ENCODE measurements at regions not wholly inside any gene's neighbourhood (a gene's known extent, or its start where the extent isn't known, plus 50 kb on each side); places are given as distances from the start of the nearest gene placed in this dataset.

DNA sequence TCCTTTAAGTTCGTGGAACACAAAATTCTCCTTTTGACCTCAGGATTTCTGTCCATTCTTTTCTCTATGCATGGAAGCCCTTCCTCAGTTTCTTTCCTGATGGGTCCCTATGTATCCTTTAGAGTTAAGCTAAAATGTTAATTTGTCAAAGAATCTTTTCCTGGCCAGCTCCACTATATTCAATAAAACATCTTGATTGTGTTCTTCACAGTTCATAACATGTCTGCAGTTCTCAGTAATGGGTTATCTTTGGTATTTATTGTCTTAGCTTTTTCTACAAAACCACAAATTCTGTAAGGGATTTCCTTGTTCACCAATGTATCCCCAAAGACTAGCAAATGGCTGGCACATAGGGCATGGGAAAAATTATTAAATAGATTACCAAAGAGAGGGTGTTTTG is 998.5 kb downstream of the ADGRL2 start:
- Histone ChIP-seq H3K4me1 (ENCODE audit: insufficient read depth) (no peaks in the 10 kb centered on the region), H3K36me3 (no peaks in the 10 kb centered on the region), H3K27me3 (no peaks in the 10 kb centered on the region), H3K9me3 (no peaks in the 10 kb centered on the region), H3K4me3 (no peak overlapping the region), H3K27ac (no peak overlapping the region)
- 92 to 100% (median 93%) methylated on average over 1 of the region's 1 CpG for WGBS, 3 donors
- intact Hi-C loops (cut with DNase I) = no loop called here
- DNase-seq = no peak
- no peak for TF ChIP-seq EP300 (IDR thresholded peaks at IDR 0.05)
- TF ChIP-seq, protein P1, sequence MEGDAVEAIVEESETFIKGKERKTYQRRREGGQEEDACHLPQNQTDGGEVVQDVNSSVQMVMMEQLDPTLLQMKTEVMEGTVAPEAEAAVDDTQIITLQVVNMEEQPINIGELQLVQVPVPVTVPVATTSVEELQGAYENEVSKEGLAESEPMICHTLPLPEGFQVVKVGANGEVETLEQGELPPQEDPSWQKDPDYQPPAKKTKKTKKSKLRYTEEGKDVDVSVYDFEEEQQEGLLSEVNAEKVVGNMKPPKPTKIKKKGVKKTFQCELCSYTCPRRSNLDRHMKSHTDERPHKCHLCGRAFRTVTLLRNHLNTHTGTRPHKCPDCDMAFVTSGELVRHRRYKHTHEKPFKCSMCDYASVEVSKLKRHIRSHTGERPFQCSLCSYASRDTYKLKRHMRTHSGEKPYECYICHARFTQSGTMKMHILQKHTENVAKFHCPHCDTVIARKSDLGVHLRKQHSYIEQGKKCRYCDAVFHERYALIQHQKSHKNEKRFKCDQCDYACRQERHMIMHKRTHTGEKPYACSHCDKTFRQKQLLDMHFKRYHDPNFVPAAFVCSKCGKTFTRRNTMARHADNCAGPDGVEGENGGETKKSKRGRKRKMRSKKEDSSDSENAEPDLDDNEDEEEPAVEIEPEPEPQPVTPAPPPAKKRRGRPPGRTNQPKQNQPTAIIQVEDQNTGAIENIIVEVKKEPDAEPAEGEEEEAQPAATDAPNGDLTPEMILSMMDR (IDR thresholded peaks at IDR 0.05) = no peak
- no peak for TF ChIP-seq POLR2A (IDR thresholded peaks at IDR 0.05)

DNA sequence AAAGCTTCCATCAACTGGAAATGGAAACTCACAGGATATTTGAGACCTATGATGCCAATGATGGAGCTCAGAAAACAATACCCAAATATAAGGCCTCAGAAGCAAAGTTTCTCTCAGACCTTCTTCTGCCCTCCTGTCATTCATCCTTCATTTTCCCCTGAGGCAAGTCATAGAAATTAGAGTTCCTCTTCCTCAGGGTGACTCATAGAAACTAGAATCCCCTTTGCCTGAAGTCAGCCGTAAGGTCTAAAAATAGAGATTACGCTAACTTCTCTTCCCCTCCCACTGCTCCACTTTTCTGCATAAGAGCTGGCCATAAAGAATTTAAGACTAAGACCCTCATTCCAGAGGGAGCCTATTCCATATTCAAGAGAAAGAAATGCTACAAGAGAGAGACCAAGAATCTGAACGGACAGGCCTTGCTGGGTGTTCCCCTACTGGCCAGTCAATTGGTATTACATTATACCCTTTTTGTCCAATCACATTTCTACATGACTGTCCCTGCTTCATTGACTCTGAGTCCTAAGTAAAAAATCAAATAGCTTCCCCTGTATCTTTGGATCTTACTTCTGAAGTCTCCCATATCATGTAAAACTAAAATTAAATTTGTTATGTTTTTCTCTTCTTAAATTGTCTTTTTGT is 994.9 kb downstream of the ADGRL2 start:
- DNase-seq = no peak
- H3K27ac ChIP-seq = no peak overlapping the region
- TF ChIP-seq, protein P1 (IDR thresholded peaks at IDR 0.05) = no peak
- TF ChIP-seq EP300 (IDR thresholded peaks at IDR 0.05) = no peak
- TF ChIP-seq POLR2A (IDR thresholded peaks at IDR 0.05) = no peak
- peaks cover 0 to 4% of the 10 kb centered on the region in 2 donors for H3K9me3 ChIP-seq
- no peak overlapping the region for H3K4me3 ChIP-seq
- no peaks in the 10 kb centered on the region for H3K27me3 ChIP-seq
- 81 to 93% (median 92%) methylated on average over 3 of the region's 3 CpGs for WGBS, 3 donors
- no peaks in the 10 kb centered on the region for H3K4me1 ChIP-seq (ENCODE audit: insufficient read depth)
- intact Hi-C loops (cut with DNase I) = no loop called here
- no peaks in the 10 kb centered on the region for H3K36me3 ChIP-seq

DNA sequence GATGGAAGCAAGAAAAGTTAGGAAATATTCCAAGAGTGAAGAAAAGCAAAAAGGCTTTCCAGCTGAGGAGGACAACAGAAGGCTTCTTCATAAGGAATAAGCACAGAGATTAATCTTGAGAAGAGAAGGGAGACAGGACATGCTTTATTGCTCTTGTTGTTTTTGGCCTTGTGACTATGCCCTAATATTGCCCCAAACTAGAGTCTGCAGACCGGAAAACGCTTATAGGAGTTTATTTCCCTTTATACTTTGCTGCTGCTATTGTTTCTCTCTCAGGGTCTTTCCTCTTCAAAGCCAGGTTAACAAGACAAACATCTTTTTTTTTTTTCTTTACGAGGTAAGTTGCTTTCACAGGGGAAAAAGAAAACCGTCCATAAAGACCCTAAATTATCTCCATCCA is 991.4 kb downstream of the ADGRL2 start:
- 85 to 90% (median 88%) methylated on average over 4 of the region's 4 CpGs for WGBS, 3 donors
- TF ChIP-seq EP300 (IDR thresholded peaks at IDR 0.05) (no peak), POLR2A (IDR thresholded peaks at IDR 0.05) (no peak)
- TF ChIP-seq, protein P1 (IDR thresholded peaks at IDR 0.05) = no peak
- Histone ChIP-seq H3K27me3 (no peaks in the 10 kb centered on the region), H3K27ac (no peak overlapping the region), H3K36me3 (no peaks in the 10 kb centered on the region), H3K4me1 (ENCODE audit: insufficient read depth) (peaks cover under 1% of the 10 kb centered on the region), H3K4me3 (no peak overlapping the region), H3K9me3 (peaks cover 0 to 8% of the 10 kb centered on the region in 2 donors)
- DNase-seq = no peak
- intact Hi-C loops (cut with DNase I) = no loop called here

DNA sequence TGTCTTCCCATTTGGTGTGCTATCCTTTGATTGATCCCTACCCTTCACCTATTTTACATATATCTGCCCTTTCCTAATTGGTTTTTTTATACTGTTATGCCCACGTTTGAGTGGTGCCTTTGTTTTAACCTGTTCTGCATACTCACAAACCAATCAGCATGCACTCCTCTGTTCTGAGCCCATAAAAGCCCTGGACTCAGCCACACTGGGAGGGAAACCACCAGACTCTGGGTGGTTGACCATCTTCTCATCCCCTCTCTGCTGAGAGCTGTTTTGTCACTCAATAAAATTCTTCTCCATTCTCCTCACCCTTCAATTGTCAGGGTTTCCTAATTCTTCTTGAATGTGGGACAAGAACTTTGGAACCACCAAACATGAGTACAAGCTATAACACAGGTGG is 989.8 kb downstream of the ADGRL2 start:
- Histone ChIP-seq H3K27me3 (no peaks in the 10 kb centered on the region), H3K36me3 (no peaks in the 10 kb centered on the region), H3K27ac (no peak overlapping the region), H3K9me3 (peaks cover 0 to 8% of the 10 kb centered on the region in 2 donors), H3K4me1 (ENCODE audit: insufficient read depth) (peaks cover 3% of the 10 kb centered on the region), H3K4me3 (no peak overlapping the region)
- intact Hi-C loops (cut with DNase I) = no loop called here
- WGBS, 3 donors = 76 to 83% (median 77%) methylated on average over 1 of the region's 1 CpG
- no peak for DNase-seq
- no peak for TF ChIP-seq POLR2A (IDR thresholded peaks at IDR 0.05)
- no peak for TF ChIP-seq EP300 (IDR thresholded peaks at IDR 0.05)
- TF ChIP-seq, protein P1 (IDR thresholded peaks at IDR 0.05) = no peak
